ENCODE measurements at regions not wholly inside any gene's neighbourhood (a gene's known extent, or its start where the extent isn't known, plus 50 kb on each side); places are given as distances from the start of the nearest gene placed in this dataset.
"Not testable (repeated sequence)": the region's sequence is repeated elsewhere in the genome, so short reads cannot be mapped to it uniquely, and the experiment has no call there.

GRCh38 chr2:122804494-122804893, 1049.0 kb downstream of the TSN start:
- no peak for FAIRE-seq
- Histone ChIP-seq H3K4me2 (ENCODE audit: low read length) (no peak overlapping the region), H3K27me3 (ENCODE audit: insufficient read depth, low read length) (no peaks in the 10 kb centered on the region), H3K9ac (ENCODE audit: low read length) (no peak overlapping the region), H2AFZ (ENCODE audit: low read depth, low read length) (no peak overlapping the region), H3K4me3 (ENCODE audit: insufficient read depth, low read depth, low read length) (no peak overlapping the region), H3K27ac (ENCODE audit: low read depth, low read length) (no peak overlapping the region), H3K9me3 (ENCODE audit: insufficient read depth, low read depth, low read length) (no peaks in the 10 kb centered on the region), H3K36me3 (ENCODE audit: insufficient read depth, low read length) (no peaks in the 10 kb centered on the region), H4K20me1 (ENCODE audit: insufficient read depth, low read length) (no peaks in the 10 kb centered on the region), H3K79me2 (ENCODE audit: insufficient read depth, low read length) (no peaks in the 10 kb centered on the region), H3K4me1 (ENCODE audit: insufficient read depth, low read length) (no peaks in the 10 kb centered on the region)
- Mint-ChIP-seq H3K4me1 (ENCODE audit: low read depth, unreplicated experiment) (no peaks in the 10 kb centered on the region), H3K36me3 (ENCODE audit: low read depth, unreplicated experiment) (peaks cover 2% of the 10 kb centered on the region), H3K27me3 (ENCODE audit: low read depth, unreplicated experiment) (no peaks in the 10 kb centered on the region), H3K4me3 (ENCODE audit: unreplicated experiment) (no peak overlapping the region), H3K27ac (ENCODE audit: unreplicated experiment) (no peak overlapping the region), H3K9me3 (ENCODE audit: unreplicated experiment) (peaks cover 1% of the 10 kb centered on the region)
- no peak for DNase-seq (ENCODE audit: low read depth)
- TF ChIP-seq CTCF (IDR thresholded peaks at IDR 0.05; ENCODE audit: insufficient read depth, low read depth, low read length), result no peak
- TF ChIP-seq EZH2 (IDR thresholded peaks at IDR 0.05; ENCODE audit: insufficient read depth, low read length), result no peak

- Histone ChIP-seq H3K9me3 (ENCODE audit: insufficient read depth, low read depth, low read length) (no peaks in the 10 kb centered on the region), H3K9ac (ENCODE audit: low read length) (no peak overlapping the region), H3K4me2 (ENCODE audit: low read length) (no peak overlapping the region), H4K20me1 (ENCODE audit: insufficient read depth, low read length) (no peaks in the 10 kb centered on the region), H3K36me3 (ENCODE audit: insufficient read depth, low read length) (no peaks in the 10 kb centered on the region), H3K4me3 (ENCODE audit: insufficient read depth, low read depth, low read length) (no peak overlapping the region), H3K27ac (ENCODE audit: low read depth, low read length) (no peak overlapping the region), H3K27me3 (ENCODE audit: insufficient read depth, low read length) (no peaks in the 10 kb centered on the region), H3K79me2 (ENCODE audit: insufficient read depth, low read length) (no peaks in the 10 kb centered on the region), H3K4me1 (ENCODE audit: insufficient read depth, low read length) (no peaks in the 10 kb centered on the region), H2AFZ (ENCODE audit: low read depth, low read length) (no peak overlapping the region)
- TF ChIP-seq EZH2 (IDR thresholded peaks at IDR 0.05; ENCODE audit: insufficient read depth, low read length) (no peak), CTCF (IDR thresholded peaks at IDR 0.05; ENCODE audit: insufficient read depth, low read depth, low read length) (no peak)
- FAIRE-seq (no peak), DNase-seq (ENCODE audit: low read depth) (no peak)
- Mint-ChIP-seq H3K27ac (ENCODE audit: unreplicated experiment) (no peak overlapping the region), H3K27me3 (ENCODE audit: low read depth, unreplicated experiment) (no peaks in the 10 kb centered on the region), H3K4me3 (ENCODE audit: unreplicated experiment) (no peak overlapping the region), H3K9me3 (ENCODE audit: unreplicated experiment) (peaks cover 1% of the 10 kb centered on the region), H3K36me3 (ENCODE audit: low read depth, unreplicated experiment) (peaks cover 2% of the 10 kb centered on the region), H3K4me1 (ENCODE audit: low read depth, unreplicated experiment) (no peaks in the 10 kb centered on the region)
Observed at GRCh38 chr2:122805346-122805745, 1049.9 kb downstream of the TSN start.

GRCh38 chr2:122808286-122808969, 1053.0 kb downstream of the TSN start:
- Mint-ChIP-seq H3K9me3 (ENCODE audit: unreplicated experiment) (peaks cover 1% of the 10 kb centered on the region), H3K27me3 (ENCODE audit: low read depth, unreplicated experiment) (no peaks in the 10 kb centered on the region), H3K4me3 (ENCODE audit: unreplicated experiment) (no peak overlapping the region), H3K27ac (ENCODE audit: unreplicated experiment) (no peak overlapping the region), H3K4me1 (ENCODE audit: low read depth, unreplicated experiment) (no peaks in the 10 kb centered on the region), H3K36me3 (ENCODE audit: low read depth, unreplicated experiment) (peaks cover 2% of the 10 kb centered on the region)
- no peak overlapping the region for H3K9ac ChIP-seq (ENCODE audit: low read length)
- no peak for DNase-seq (ENCODE audit: low read depth)
- no peak overlapping the region for H3K27ac ChIP-seq (ENCODE audit: low read depth, low read length)
- no peak overlapping the region for H2AFZ ChIP-seq (ENCODE audit: low read depth, low read length)
- no peak for TF ChIP-seq CTCF (IDR thresholded peaks at IDR 0.05; ENCODE audit: insufficient read depth, low read depth, low read length)
- TF ChIP-seq EZH2 (IDR thresholded peaks at IDR 0.05; ENCODE audit: insufficient read depth, low read length), result no peak
- FAIRE-seq, result no peak
- no peaks in the 10 kb centered on the region for H3K36me3 ChIP-seq (ENCODE audit: insufficient read depth, low read length)
- H3K79me2 ChIP-seq (ENCODE audit: insufficient read depth, low read length), result no peaks in the 10 kb centered on the region
- H3K4me2 ChIP-seq (ENCODE audit: low read length), result no peak overlapping the region
- H3K9me3 ChIP-seq (ENCODE audit: insufficient read depth, low read depth, low read length), result no peaks in the 10 kb centered on the region
- no peak overlapping the region for H3K4me3 ChIP-seq (ENCODE audit: insufficient read depth, low read depth, low read length)
- H3K27me3 ChIP-seq (ENCODE audit: insufficient read depth, low read length), result no peaks in the 10 kb centered on the region
- no peaks in the 10 kb centered on the region for H3K4me1 ChIP-seq (ENCODE audit: insufficient read depth, low read length)
- H4K20me1 ChIP-seq (ENCODE audit: insufficient read depth, low read length), result no peaks in the 10 kb centered on the region

GRCh38 chr2:122812214-122812613, 1056.8 kb downstream of the TSN start:
- H3K9ac ChIP-seq (ENCODE audit: low read length); H3K27ac ChIP-seq (ENCODE audit: low read depth, low read length); H3K4me1 Mint-ChIP-seq (ENCODE audit: low read depth, unreplicated experiment); H3K9me3 Mint-ChIP-seq (ENCODE audit: unreplicated experiment); H4K20me1 ChIP-seq (ENCODE audit: insufficient read depth, low read length); H3K27ac Mint-ChIP-seq (ENCODE audit: unreplicated experiment); H3K4me1 ChIP-seq (ENCODE audit: insufficient read depth, low read length); H3K27me3 ChIP-seq (ENCODE audit: insufficient read depth, low read length); H3K36me3 ChIP-seq (ENCODE audit: insufficient read depth, low read length); H3K9me3 ChIP-seq (ENCODE audit: insufficient read depth, low read depth, low read length); FAIRE-seq; H3K4me3 Mint-ChIP-seq (ENCODE audit: unreplicated experiment); H3K27me3 Mint-ChIP-seq (ENCODE audit: low read depth, unreplicated experiment); H3K4me3 ChIP-seq (ENCODE audit: insufficient read depth, low read depth, low read length); H2AFZ ChIP-seq (ENCODE audit: low read depth, low read length); H3K36me3 Mint-ChIP-seq (ENCODE audit: low read depth, unreplicated experiment); H3K79me2 ChIP-seq (ENCODE audit: insufficient read depth, low read length); H3K4me2 ChIP-seq (ENCODE audit: low read length); DNase-seq (ENCODE audit: low read depth): not testable (repeated sequence)
